Progenitor cell of endocrine pancreas (in vitro differentiated cells): ENCODE measurements at regions not wholly inside any gene's neighbourhood (a gene's known extent, or its start where the extent isn't known, plus 50 kb on each side); places are given as distances from the start of the nearest gene placed in this dataset.

Experiments
- DNase-seq: peaks from one replicate; pipeline ENCODE4 v3.0.0; 2021; ENCODE audit warnings: low spot score; ENCODE audit not compliant: unreplicated experiment
- H3K27ac Mint-ChIP-seq: 2 replicates; pipeline ENCODE4 v1.8.0; 2021; ENCODE audit warnings: mild to moderate bottlenecking, moderate library complexity, mixed read lengths
- H3K27me3 Mint-ChIP-seq: 2 replicates; pipeline ENCODE4 v1.8.0; 2021; ENCODE audit warnings: mixed read lengths
- H3K36me3 Mint-ChIP-seq: 2 replicates; pipeline ENCODE4 v1.8.0; 2022; ENCODE audit warnings: mixed read lengths; ENCODE audit not compliant: insufficient read depth
- H3K4me1 Mint-ChIP-seq: 2 replicates; pipeline ENCODE4 v1.8.0; 2021; ENCODE audit warnings: low read depth, mixed read lengths
- H3K4me3 Mint-ChIP-seq: 2 replicates; pipeline ENCODE4 v1.8.0; 2021; ENCODE audit warnings: low read depth, mild to moderate bottlenecking, moderate library complexity, mixed read lengths
- H3K9me3 Mint-ChIP-seq: 2 replicates; pipeline ENCODE4 v1.8.0; 2021; ENCODE audit warnings: low read depth, mixed read lengths
- TF ChIP-seq, protein P1 (sequence below): fragments of 200-600 bp; sonication (generic); IDR thresholded peaks from one replicate; pipeline ENCODE4 v1.5.0; 2021; ENCODE audit warnings: antibody characterized with exemption, mild to moderate bottlenecking; ENCODE audit not compliant: unreplicated experiment

- H3K4me1 Mint-ChIP-seq, result peaks cover 4% of the 10 kb centered on the region
- DNase-seq, result no peak
- no peaks in the 10 kb centered on the region for H3K36me3 Mint-ChIP-seq
- H3K27me3 Mint-ChIP-seq, result peaks cover 9% of the 10 kb centered on the region
- no peak overlapping the region for H3K4me3 Mint-ChIP-seq
- no peak overlapping the region for H3K27ac Mint-ChIP-seq
- no peaks in the 10 kb centered on the region for H3K9me3 Mint-ChIP-seq
- TF ChIP-seq, protein P1, sequence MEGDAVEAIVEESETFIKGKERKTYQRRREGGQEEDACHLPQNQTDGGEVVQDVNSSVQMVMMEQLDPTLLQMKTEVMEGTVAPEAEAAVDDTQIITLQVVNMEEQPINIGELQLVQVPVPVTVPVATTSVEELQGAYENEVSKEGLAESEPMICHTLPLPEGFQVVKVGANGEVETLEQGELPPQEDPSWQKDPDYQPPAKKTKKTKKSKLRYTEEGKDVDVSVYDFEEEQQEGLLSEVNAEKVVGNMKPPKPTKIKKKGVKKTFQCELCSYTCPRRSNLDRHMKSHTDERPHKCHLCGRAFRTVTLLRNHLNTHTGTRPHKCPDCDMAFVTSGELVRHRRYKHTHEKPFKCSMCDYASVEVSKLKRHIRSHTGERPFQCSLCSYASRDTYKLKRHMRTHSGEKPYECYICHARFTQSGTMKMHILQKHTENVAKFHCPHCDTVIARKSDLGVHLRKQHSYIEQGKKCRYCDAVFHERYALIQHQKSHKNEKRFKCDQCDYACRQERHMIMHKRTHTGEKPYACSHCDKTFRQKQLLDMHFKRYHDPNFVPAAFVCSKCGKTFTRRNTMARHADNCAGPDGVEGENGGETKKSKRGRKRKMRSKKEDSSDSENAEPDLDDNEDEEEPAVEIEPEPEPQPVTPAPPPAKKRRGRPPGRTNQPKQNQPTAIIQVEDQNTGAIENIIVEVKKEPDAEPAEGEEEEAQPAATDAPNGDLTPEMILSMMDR, result no peak
These were observed 61.9 kb downstream of the RDH14 start for GRCh38 chr2:18498531-18498930.

- no peaks in the 10 kb centered on the region for H3K36me3 Mint-ChIP-seq
- no peak overlapping the region for H3K27ac Mint-ChIP-seq
- no peaks in the 10 kb centered on the region for H3K9me3 Mint-ChIP-seq
- H3K27me3 Mint-ChIP-seq, result peaks cover 25% of the 10 kb centered on the region
- peaks cover 4% of the 10 kb centered on the region for H3K4me1 Mint-ChIP-seq
- TF ChIP-seq, protein P1, result no peak
- no peak for DNase-seq
- no peak overlapping the region for H3K4me3 Mint-ChIP-seq
These were observed 63.9 kb downstream of the RDH14 start for GRCh38 chr2:18496516-18496915.

GRCh38 chr2:18495058-18495457, 65.4 kb downstream of the RDH14 start:
- H3K27ac Mint-ChIP-seq, result no peak overlapping the region
- peaks cover 4% of the 10 kb centered on the region for H3K4me1 Mint-ChIP-seq
- no peak overlapping the region for H3K4me3 Mint-ChIP-seq
- no peaks in the 10 kb centered on the region for H3K36me3 Mint-ChIP-seq
- peaks cover 26% of the 10 kb centered on the region for H3K27me3 Mint-ChIP-seq
- no peak for DNase-seq
- H3K9me3 Mint-ChIP-seq, result no peaks in the 10 kb centered on the region
- TF ChIP-seq, protein P1, result no peak

- TF ChIP-seq, protein P1, result no peak
- H3K4me3 Mint-ChIP-seq, result no peak overlapping the region
- no peaks in the 10 kb centered on the region for H3K36me3 Mint-ChIP-seq
- H3K4me1 Mint-ChIP-seq, result no peaks in the 10 kb centered on the region
- DNase-seq, result no peak
- peaks cover 26% of the 10 kb centered on the region for H3K27me3 Mint-ChIP-seq
- no peak overlapping the region for H3K27ac Mint-ChIP-seq
- H3K9me3 Mint-ChIP-seq, result no peaks in the 10 kb centered on the region
These were observed 67.7 kb downstream of the RDH14 start for GRCh38 chr2:18492721-18493120.

DNA sequence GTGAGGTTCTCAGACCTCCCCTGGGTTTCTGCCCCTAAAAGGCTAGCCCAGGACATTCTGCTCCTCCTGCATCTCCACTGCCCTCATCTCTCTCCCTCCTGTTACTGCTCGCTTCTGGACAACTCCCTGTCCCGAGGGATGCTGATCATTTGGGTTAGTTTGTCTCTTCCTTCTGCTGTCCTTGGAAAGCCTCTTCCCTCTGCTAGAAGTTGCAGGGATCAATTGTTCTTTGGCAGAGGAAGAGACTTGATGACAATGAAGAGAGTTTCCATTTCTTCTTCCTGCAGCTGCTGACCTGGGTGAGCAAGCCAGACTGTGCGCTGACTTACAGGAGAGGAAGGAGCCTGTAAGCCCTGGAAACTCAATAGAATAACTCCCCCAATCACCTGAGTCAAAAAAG, 68.9 kb downstream of the RDH14 start:
- DNase-seq, result no peak
- no peaks in the 10 kb centered on the region for H3K36me3 Mint-ChIP-seq
- H3K9me3 Mint-ChIP-seq, result no peaks in the 10 kb centered on the region
- no peak overlapping the region for H3K27ac Mint-ChIP-seq
- TF ChIP-seq, protein P1, result no peak
- H3K27me3 Mint-ChIP-seq, result peaks cover 26% of the 10 kb centered on the region
- H3K4me1 Mint-ChIP-seq, result no peaks in the 10 kb centered on the region
- H3K4me3 Mint-ChIP-seq, result no peak overlapping the region
